Peyer's patch (tissue), 4 donors: ENCODE measurements at regions not wholly inside any gene's neighbourhood (a gene's known extent, or its start where the extent isn't known, plus 50 kb on each side); places are given as distances from the start of the nearest gene placed in this dataset.

Experiments used
- CTCF ChIP-seq, 6 experiments: fragments of 450-650 bp in 4 of 6; fragments of 200-600 bp in 2 of 6; sonication (generic) in 1 of 6; IDR thresholded peaks; one replicate each; pipeline ENCODE4 v1.5.1; 2017 to 2019; ENCODE audit warnings: antibody characterized with exemption in 6 of 6, mild to moderate bottlenecking in 3 of 6, moderate library complexity in 1 of 6
- POLR2A ChIP-seq, 2 donors: fragments of 450-650 bp; IDR thresholded peaks; one replicate each; pipeline ENCODE4 v1.5.1; 2017; ENCODE audit warnings: antibody characterized with exemption in 2 of 2, mild to moderate bottlenecking in 2 of 2, moderate library complexity in 2 of 2

DNA sequence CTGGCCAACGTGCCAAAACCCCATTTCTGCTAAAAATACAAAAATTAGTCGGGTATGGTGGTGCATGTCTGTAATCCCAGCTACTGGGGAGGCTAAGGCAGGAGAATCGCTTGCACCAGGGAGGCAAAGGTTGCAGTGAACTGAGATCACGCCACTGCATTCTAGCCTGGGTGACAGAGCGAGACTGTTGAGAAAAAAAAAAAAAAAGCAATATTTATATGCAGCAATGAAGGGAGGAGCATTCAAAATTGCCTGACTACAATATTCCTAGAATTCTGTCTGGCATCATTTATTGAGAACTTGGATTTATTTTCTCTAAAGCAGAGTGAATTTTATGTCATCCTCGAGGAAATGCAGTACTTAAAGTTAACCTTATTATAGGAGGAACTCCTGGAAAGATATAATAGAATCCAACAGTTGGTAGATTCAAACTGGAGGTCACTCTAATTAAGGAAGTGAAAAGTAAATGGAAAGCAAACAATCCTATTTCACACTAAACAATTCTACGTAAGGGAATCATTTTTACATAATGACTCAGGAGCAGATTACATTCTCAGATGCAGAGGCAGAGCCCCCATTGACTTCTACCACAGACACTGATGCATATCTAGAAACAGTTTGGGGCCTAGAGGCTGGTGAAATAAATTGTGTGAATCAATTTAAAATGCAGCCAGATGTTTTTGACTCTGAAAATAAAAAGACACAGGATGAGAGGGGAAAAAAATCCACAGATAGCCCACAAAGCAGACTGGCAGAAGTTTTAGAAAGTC is 82.1 kb upstream of the FHIT start:
- no peak for TF ChIP-seq CTCF (IDR thresholded peaks at IDR 0.05)
- no peak for TF ChIP-seq POLR2A (IDR thresholded peaks at IDR 0.05)
